ENCODE measurements at regions not wholly inside any gene's neighbourhood (a gene's known extent, or its start where the extent isn't known, plus 50 kb on each side); places are given as distances from the start of the nearest gene placed in this dataset.

- intact Hi-C loops (cut with micrococcal nuclease), result no loop called here
- no peaks in the 10 kb centered on the region for H3K27me3 ChIP-seq (ENCODE audit: low read depth)
- H3K27ac ChIP-seq (replicated peaks), result no peak overlapping the region
- no peak for DNase-seq
- no peaks in the 10 kb centered on the region for H3K36me3 ChIP-seq
- no peak overlapping the region for H3K4me3 ChIP-seq
- peaks cover 49% of the 10 kb centered on the region for H3K9me3 ChIP-seq (replicated peaks)
- no peaks in the 10 kb centered on the region for H3K4me1 ChIP-seq
- TF ChIP-seq CTCF (IDR thresholded peaks at IDR 0.05; ENCODE audit: borderline replicate concordance), result no peak
Observed at GRCh38 chr2:187274146-187274545, 173.9 kb downstream of the CALCRL start.

- H3K27ac ChIP-seq (replicated peaks), result no peak overlapping the region
- no peak for DNase-seq
- no peaks in the 10 kb centered on the region for H3K36me3 ChIP-seq
- H3K4me3 ChIP-seq, result no peak overlapping the region
- H3K9me3 ChIP-seq (replicated peaks), result peaks cover 31% of the 10 kb centered on the region
- intact Hi-C loops (cut with micrococcal nuclease), result no loop called here
- H3K4me1 ChIP-seq, result no peaks in the 10 kb centered on the region
- no peak for TF ChIP-seq CTCF (IDR thresholded peaks at IDR 0.05; ENCODE audit: borderline replicate concordance)
- H3K27me3 ChIP-seq (ENCODE audit: low read depth), result no peaks in the 10 kb centered on the region
Observed at GRCh38 chr2:187272255-187272654, 175.8 kb downstream of the CALCRL start.

GRCh38 chr2:187271825-187272224 lies 176.2 kb downstream of the CALCRL start:
- no peak for DNase-seq
- H3K27ac ChIP-seq (replicated peaks), result no peak overlapping the region
- no peaks in the 10 kb centered on the region for H3K4me1 ChIP-seq
- H3K4me3 ChIP-seq, result no peak overlapping the region
- no peaks in the 10 kb centered on the region for H3K36me3 ChIP-seq
- no peaks in the 10 kb centered on the region for H3K27me3 ChIP-seq (ENCODE audit: low read depth)
- no peak for TF ChIP-seq CTCF (IDR thresholded peaks at IDR 0.05; ENCODE audit: borderline replicate concordance)
- intact Hi-C loops (cut with micrococcal nuclease), result no loop called here
- H3K9me3 ChIP-seq (replicated peaks), result peaks cover 28% of the 10 kb centered on the region

GRCh38 chr2:187266645-187267044 lies 181.4 kb downstream of the CALCRL start:
- Histone ChIP-seq H3K9me3 (replicated peaks) (peaks cover 11% of the 10 kb centered on the region), H3K4me1 (peaks cover 6% of the 10 kb centered on the region), H3K27ac (replicated peaks) (no peak overlapping the region), H3K4me3 (no peak overlapping the region), H3K27me3 (ENCODE audit: low read depth) (no peaks in the 10 kb centered on the region), H3K36me3 (no peaks in the 10 kb centered on the region)
- no peak for DNase-seq
- no peak for TF ChIP-seq CTCF (IDR thresholded peaks at IDR 0.05; ENCODE audit: borderline replicate concordance)
- intact Hi-C loops (cut with micrococcal nuclease), result no loop called here

GRCh38 chr2:187266147-187266546 lies 181.9 kb downstream of the CALCRL start:
- no peak overlapping the region for H3K27ac ChIP-seq (replicated peaks)
- H3K27me3 ChIP-seq (ENCODE audit: low read depth), result no peaks in the 10 kb centered on the region

More at GRCh38 chr2:187266147-187266546, 181.9 kb downstream of the CALCRL start:
- TF ChIP-seq CTCF (IDR thresholded peaks at IDR 0.05; ENCODE audit: borderline replicate concordance), result no peak
- peaks cover 6% of the 10 kb centered on the region for H3K4me1 ChIP-seq
- intact Hi-C loops (cut with micrococcal nuclease), result no loop called here
- H3K36me3 ChIP-seq, result no peaks in the 10 kb centered on the region
- no peak overlapping the region for H3K4me3 ChIP-seq
- H3K9me3 ChIP-seq (replicated peaks), result peaks cover 6% of the 10 kb centered on the region
- DNase-seq, result no peak

All from left ventricle myocardium inferior (tissue), 1 donor.